Fibroblast of the conjunctiva (primary cell): ENCODE measurements at regions not wholly inside any gene's neighbourhood (a gene's known extent, or its start where the extent isn't known, plus 50 kb on each side); places are given as distances from the start of the nearest gene placed in this dataset.

Experiments
- DNase-seq: peaks from one replicate; pipeline ENCODE4 v3.0.0-alpha.2; 2010; ENCODE audit warnings: low read depth

DNA sequence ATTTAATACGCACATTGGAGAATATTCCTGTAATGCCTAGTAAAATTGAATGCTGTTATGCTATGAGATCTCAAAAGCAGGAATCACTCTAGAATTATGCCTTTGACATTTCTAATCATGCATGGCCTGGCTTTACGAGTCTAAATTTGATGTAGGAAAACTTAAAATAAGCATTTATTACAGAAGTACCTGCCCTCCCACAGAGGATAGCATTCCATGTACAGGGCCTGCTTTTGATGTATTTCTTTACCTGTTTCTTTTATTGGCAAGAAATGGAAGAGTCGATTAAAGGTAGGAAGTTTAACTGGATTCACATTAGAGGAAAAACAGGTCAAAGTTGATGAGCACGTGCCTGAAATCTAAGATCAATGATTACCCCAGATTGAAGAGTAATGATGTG lies 219.5 kb downstream of the PCDH7 start:
- no peak for DNase-seq

DNA sequence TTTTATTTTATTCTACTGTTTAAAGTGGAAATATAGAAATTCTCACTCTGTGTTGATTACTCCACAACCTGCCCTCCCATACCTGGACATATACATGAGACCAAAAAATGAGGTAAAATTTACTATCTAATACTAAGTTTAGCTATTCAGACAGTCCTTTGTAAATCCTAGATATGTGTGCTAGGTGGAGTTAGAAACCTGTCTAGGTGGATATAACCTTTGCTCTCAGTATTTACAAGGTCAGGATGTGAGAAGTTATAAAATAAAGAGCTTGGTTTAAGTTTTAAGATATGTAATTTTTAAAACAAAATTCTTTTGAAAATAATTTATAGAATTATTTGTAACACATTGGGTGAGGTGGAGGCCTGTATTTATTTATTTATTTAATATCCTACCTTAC lies 221.5 kb downstream of the PCDH7 start:
- no peak for DNase-seq

DNA sequence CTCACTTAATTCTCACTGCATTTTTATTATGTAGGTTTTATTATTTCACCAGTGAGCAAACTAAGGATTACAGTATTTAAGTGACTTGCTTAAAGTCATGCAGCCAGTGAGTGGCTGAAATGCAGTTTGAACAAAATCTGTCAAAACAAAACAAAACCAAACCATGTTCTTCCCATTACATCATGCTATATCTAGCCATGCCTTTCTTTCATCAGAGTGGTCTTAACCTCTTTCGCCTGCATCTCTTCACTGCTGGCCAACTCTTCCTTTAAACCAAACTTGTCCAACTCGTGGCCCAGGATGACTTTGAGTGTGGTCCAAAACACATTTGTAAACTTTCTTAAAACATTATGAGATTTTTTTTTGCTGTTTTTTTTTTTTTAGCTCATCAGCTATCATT lies 223.2 kb downstream of the PCDH7 start:
- DNase-seq = no peak

DNA sequence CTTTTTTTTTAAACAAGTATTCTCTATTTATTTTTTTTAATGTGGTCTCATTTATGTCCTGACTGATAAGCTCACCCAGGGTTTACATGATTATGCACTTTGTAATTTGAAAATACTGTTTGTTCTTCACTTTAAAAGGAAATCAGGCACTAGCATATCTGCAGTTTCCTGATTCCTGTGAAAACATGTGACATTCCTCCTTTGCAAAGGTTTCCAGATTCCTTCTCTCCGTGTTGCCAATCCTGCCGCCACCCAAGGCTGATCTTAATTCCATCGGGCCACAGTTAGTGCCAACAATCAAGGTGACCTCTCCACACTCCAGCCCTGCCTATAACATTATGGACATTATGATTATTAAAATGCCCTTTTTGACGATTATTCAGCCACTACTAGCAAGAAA lies 225.4 kb downstream of the PCDH7 start:
- no peak for DNase-seq

DNA sequence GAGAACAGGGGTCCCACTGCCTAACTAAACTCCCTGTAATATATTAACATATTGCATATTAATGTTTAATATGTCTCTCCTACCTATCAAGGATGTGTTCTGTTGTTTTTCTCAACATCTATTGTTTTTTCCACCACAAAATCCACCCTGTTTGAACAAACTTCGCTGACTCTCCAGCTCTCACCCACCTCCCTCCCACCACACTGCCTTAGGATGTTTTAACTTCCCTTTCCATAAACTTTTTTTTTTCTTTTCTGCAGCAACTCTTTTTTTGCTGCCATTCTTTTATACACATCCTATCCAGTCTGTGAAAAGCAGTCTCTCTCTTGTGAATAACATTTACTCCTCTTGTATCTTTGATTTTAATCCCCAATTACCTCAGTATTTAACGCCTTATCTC lies 226.1 kb downstream of the PCDH7 start:
- no peak for DNase-seq

DNA sequence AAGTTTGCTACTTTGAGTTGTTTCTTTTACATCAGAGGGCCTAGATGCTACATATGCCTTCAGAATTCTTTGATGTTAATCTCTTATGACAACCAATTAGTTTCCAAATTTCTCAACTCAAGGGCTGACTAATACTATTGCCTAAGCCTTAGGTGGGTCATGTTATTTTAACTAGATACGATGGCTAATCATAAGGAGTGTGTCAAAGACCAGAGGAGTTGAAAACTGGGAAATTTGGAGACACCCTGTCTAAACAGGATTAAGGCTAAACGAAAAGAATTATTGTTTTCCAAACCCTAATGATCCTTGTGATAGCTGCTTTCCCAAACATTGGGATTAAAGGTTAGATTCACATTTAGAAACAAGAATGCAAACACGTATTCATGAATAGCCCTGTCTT lies 228.5 kb downstream of the PCDH7 start:
- DNase-seq = peak; percentile 6

DNA sequence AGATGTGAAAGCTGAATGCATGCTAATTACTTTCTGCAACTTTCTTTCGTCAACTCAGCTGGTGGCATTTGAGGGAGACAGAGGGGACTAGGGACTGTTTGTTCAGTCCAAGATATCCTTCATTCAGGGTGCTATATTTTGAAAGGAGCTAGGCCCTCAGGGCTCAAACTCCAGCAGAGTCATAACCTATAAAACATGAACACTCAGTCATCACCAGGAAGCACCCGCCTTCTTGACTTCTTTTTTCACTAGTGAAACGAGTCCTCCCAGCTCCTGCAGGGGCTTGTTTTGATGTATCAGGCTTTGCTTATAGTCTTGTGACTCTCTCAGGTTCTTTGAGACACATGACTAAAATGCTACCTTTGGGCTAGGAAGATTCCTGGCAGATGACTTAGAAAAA lies 230.6 kb downstream of the PCDH7 start:
- DNase-seq = no peak

DNA sequence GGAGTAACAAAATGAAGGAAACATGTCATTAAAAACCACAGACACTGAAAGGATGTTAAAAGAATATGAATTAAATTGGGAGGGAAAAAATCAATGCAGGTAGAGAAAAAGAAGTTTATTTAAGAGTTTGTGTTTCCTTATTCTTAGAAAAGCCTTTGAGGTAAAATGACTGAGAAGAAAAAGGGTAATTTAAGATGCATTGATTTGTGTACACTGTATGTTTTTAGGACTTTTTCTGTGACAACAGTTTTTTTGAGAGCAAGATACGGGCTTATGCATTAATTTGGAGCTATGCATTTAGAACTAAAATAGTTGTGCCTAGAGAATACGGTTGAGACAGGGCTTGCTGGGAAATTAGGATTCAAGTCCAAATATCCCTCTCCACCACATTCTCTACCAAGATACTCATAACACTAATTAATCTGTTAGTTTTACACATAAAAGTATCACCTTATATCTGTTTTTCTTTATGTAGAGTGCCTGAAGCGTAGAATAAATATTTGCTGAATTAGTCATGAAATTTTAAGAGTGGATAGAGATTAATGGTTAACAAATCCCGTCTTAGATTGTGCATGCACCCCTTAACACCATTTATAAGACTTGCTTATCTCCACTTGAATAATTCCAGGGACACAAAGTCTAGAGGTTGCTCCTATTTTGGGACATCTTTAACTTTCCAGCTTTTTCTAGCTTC lies 232.5 kb downstream of the PCDH7 start:
- no peak for DNase-seq

DNA sequence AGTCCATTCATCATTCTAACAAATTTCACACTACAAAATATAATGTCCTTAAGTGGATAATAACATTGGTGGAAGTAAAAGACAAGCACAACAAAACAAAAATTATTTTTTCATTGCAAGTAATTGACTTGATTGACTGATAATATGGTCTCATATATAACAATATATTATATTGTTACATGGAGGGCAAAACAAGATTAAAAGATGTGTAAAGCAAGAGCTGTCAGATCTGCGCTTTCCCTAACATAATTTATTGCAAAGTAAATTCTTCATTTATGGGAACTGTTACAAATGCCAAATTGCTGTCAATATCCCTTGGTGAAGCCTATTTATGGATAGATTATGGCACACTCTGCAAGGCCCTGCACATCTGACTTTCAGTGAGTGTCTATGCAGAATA lies 233.6 kb downstream of the PCDH7 start:
- no peak for DNase-seq

DNA sequence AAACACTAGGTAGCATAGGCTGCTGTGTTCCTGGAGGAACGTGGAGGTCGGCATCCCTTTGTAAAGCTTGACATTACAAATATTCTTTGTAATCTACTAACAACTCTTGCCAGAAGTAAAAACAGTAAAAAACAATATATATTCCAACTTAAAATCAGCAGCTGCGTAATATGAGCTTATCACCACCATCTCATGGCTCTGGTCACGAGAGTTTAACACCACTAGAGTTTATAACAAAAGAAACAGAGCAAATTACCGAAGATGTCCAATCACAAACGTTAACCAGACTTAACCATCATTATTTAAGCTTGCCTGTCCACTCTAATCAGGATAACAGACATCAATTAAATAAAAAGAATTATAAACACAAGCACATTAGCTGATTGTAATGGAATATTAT lies 236.7 kb downstream of the PCDH7 start:
- DNase-seq = no peak

DNA sequence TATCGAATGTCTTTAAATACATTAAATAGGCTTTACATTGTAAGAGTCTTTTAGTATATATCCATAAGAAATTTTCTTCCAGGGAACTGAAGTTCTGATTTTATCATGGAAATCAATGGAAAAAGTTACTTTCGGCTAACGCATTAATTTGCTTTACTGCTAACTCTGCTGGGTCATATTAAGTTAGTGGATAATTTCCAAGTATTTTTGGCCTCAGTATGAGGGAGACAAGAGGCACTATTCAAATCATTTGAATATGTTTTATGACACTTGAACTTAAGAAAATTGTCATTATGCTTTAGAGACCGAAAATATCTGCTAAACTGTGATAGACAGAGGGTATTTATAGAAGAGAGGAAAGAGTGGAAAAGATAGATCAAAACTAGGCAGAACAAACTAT lies 237.5 kb downstream of the PCDH7 start:
- DNase-seq = no peak

DNA sequence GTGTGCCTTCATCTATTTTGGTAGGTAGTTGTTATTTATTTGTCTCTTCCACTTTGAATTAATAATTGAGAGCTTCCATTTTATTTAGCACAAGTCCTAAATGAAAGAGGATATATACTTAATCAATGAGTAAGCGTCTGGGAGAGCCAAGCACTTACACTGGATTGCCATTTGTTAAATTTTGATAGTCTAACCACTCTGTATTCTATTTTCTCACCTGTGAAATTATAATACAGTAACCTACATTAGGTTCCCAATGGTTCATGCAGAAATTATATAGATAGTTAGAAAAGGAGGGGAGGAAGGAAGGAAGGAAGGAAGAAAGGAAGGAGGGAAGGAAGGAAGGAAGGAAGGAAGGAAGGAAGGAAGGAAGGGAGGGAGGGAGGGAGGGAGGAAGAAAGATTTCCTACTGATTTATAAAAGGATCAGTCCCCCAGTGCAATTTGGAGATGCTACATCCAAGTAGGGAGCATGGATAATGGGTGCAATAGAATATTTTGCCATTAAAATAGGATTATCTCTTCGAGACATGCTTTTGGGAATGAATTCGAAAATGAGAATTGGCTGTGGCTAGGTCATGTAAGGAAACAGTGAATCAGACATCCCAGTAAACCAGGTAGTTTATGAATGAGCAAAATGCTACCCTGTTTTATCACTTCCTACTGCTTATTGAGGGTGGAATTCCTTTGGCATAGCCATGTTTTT lies 239.8 kb downstream of the PCDH7 start:
- DNase-seq = no peak

DNA sequence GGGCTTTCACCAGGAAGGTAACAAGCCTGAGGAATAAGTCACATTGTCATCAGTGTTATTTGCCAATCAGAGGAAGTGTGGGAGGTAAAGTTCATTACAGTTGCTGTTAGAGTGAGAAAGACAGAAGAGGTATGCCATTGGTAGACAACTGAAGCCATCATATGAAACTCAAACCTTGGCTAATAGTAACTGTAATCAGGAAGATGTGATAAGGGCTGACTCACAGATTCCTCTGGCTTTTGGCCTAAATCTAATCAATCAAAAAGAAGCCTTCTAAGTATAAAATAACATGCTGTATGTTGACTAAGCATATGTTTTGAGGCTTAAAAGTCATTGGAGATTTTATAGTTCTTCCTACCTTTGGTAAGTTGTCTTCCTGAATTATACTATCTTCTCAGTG lies 242.8 kb downstream of the PCDH7 start:
- no peak for DNase-seq

DNA sequence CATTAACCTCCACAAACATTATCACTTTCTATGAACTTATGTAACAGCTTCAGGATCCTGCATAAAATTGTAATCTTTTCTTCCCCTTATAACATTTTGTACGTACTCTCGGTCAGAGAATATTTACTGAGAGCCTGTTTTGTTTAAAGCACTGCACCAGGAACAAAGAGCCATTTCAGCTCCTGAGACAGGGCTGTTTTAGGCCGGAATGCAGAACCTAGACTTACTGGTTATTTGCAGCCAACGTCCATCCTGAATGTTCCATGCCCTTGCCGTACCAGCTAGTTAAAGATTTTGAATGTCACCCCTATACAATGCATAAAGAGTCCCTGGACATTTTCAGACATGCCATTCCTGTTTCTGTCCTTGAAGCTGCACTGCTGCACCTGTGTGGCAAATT lies 248.8 kb downstream of the PCDH7 start:
- no peak for DNase-seq

DNA sequence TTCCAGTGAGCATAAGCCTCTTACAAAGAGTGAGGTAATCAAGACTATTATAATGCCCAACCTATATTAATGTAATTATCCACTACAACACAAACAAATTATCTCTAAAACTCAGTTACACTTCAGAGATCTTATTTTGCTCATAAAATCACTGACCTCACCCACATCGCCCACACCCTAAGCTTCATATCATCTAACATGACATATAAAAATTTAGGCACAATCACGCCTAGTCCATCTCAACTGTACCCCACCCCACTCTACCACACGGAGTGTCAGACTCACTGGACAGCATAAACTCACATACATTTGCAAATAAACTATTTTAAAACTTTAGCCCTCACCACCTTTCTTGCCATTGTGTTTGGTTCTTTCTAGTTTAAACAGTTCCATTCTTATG lies 252.4 kb downstream of the PCDH7 start:
- no peak for DNase-seq

DNA sequence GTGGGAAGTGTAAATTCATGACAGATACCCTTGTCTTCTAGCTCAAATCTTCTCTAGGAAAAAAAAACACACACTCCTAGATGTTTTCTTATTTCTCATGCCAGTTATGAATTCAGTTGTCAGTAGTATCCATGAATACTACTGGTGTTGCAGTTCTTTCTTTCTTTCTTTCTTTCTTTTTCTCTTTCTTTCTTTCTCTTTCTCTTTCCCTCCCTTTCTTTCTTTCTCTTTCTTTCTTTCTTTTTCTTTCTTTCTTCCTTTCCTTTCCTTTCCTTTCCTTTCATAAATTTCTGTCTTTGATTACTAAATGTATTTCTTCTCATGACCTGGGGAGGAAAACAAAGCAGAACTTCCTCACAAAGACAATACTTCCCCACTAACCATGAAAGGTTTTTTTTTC lies 253.8 kb downstream of the PCDH7 start:
- DNase-seq = no peak

DNA sequence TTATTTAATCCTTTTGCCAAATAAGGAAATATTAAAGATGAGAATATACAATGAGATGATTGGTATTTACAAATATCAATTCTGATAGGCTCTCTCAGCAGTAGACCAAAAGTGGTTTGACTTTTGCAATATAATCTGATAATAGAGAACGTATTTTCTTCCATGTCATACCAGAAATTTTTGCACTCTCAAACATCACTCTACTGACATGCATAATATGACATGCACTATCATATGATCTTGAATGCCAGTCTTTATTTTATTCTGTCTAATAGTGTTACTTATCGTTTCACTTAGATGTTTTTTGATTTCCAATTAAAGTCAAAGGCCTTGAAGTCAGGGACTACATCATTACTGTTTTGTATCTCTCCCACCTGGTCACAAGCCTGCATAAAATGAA lies 259.2 kb downstream of the PCDH7 start:
- no peak for DNase-seq

DNA sequence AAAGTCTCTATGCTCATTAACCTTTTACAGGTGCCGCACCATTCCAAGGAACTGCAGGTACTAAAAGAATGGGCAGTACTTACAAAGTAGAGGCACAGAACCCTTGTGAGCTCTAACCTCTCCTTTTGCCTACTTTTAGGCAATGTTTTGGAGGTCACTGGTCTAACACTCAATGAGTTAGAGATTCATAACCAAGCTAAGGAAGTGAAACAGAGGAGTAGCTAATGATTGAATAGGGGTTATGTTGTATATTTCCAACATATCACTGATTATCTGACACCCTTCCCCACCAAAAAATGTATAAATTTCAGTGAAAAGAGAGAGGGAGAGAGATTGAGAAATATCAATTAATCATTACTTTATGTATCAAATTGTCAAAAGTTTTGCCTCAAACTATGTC lies 269.3 kb downstream of the PCDH7 start:
- no peak for DNase-seq

DNA sequence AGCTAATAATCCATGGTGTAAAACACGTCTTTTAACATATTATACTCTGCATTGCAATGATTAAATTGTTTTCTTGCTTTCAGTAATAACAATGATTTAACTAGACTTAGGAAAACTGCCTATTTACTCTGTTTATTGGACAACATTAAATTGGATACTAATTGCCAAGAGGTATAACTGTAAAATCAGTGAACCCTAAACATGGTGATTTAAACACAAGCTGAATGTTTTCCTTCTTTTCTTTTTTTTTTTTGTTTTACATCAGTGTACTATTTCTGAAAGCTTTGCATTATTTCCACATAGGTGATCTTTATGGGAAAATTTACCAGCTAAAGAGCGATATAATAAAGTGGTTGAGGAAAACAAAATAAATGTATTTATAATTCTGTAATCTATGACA lies 276.7 kb downstream of the PCDH7 start:
- DNase-seq = no peak

DNA sequence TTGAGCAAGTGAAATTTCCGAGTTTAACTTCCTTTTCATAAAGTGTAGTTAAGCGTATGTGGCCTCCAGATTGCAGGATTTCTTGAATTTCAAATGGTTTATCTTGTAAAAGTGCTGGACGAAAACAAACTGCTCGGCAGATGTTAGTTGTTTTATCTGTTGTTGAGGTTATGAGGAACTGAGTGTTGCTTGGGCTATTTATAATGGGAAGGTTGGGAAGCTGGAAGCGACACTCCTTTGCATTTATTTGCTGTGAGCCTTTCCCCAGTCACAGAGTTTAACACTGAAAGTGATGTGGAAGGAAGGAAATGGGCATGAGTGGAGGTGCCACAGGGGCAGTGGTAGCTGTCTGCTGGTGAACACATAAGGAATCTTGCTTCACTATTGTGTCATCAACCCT lies 284.9 kb downstream of the PCDH7 start:
- no peak for DNase-seq

DNA sequence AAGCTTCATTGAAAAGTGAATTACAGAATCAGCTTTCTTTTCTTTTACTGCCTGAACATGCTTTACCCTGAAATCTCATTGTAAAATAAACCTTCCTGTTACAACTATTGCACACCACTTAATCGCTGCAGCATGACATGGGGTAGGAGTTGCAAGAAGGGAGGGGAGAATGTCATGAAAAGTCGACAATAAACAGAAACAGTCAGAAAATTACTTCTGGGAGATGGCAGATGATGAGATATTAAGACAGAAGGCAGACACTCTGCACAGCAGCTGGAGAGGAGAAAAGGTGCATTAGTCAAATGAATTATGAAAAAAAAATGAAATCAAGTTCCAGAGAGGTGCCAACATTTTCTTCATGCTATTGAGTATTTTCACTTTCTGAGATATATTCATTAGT lies 287.7 kb downstream of the PCDH7 start:
- DNase-seq = no peak

DNA sequence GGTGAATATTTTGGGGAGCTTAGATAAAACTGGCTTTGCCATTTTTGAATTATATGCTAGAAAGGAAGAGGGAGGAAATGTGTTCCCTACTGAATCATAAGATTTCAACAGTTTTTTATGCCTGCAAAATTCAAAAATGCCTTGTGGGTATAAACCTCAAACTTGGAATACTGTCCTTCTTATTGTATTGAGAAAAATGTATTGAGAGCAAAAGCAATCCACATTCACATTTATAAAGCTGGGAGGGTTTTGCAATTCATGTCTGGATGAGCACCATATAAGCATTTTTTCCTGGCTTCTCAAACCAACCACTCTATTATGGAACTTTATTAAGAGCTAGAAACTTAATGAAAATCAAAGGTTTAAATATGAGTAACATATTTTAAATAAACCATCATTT lies 289.8 kb downstream of the PCDH7 start:
- no peak for DNase-seq

DNA sequence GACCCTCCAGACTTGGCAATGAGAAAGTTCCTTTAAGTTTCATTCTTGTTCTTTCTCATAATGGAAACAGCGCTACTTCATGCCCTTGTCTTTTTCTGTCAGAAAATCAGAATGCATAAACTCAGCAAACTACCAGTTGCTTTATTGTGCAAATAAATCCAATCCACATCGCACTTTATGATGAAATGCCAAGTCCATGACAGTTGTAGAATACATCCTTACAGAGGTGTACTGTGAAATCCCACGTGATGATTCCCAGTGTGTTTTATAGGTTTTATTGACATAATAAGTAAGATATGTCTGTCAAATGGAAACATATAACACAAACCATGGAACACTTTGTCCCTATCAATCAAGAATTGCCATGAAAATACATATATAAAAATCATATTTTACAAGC lies 295.0 kb downstream of the PCDH7 start:
- DNase-seq = no peak
